CD14-positive monocyte (primary cell): ENCODE measurements at regions not wholly inside any gene's neighbourhood (a gene's known extent, or its start where the extent isn't known, plus 50 kb on each side); places are given as distances from the start of the nearest gene placed in this dataset.

ENCODE experiments used
- DNase-seq, 3 donors: peaks; one replicate each; pipeline ENCODE4 v3.0.0-alpha.2; 2011 to 2022
- H2AFZ ChIP-seq: 2 replicates; pipeline ENCODE4 v1.6.0; 2012; ENCODE audit warnings: mild to moderate bottlenecking, low read depth, low read length, inconsistent platforms; ENCODE audit not compliant: insufficient read depth, poor library complexity, severe bottlenecking
- H3K27ac ChIP-seq, 2 donors: 1 replicate in 1 of 2; 2 replicates in 1 of 2; pipeline ENCODE4 v1.5.1; 2012 to 2013; ENCODE audit warnings: low read length in 2 of 2, control low read depth in 1 of 2, inconsistent platforms in 1 of 2, low read depth in 1 of 2, mild to moderate bottlenecking in 1 of 2
- H3K27me3 ChIP-seq, 2 donors: one replicate each; pipeline versions ENCODE4 v1.6.0 to v1.6.1; 2011 to 2013; ENCODE audit warnings: low read length in 2 of 2; ENCODE audit not compliant: control insufficient read depth in 2 of 2, insufficient read depth in 2 of 2
- H3K36me3 ChIP-seq, 2 donors: replicated peaks in 1 of 2; 1 replicate in 1 of 2; 2 replicates in 1 of 2; pipeline versions ENCODE4 v1.5.1 to v1.6.1; 2012 to 2013; ENCODE audit warnings: low read length in 2 of 2, control low read depth in 1 of 2, inconsistent platforms in 1 of 2, mild to moderate bottlenecking in 1 of 2; ENCODE audit not compliant: insufficient read depth in 2 of 2, control insufficient read depth in 1 of 2
- H3K4me1 ChIP-seq, 2 donors: 1 replicate in 1 of 2; 2 replicates in 1 of 2; pipeline versions ENCODE4 v1.5.1 to v1.6.1; 2012 to 2013; ENCODE audit warnings: low read length in 2 of 2, control low read depth in 1 of 2, inconsistent platforms in 1 of 2, mild to moderate bottlenecking in 1 of 2, moderate library complexity in 1 of 2; ENCODE audit not compliant: insufficient read depth in 2 of 2, control insufficient read depth in 1 of 2
- H3K4me2 ChIP-seq: replicated peaks from 2 replicates; pipeline ENCODE3; 2012; ENCODE audit warnings: low read length, moderate library complexity, mild to moderate bottlenecking; ENCODE audit not compliant: poor library complexity, severe bottlenecking; ENCODE audit errors: extremely low read depth
- H3K4me3 ChIP-seq, 3 experiments: fragments of 200-600 bp in 1 of 3; sonication (generic) in 1 of 3; replicated peaks in 1 of 3; 1 replicate in 2 of 3; 2 replicates in 1 of 3; pipeline ENCODE4 v1.5.1; 2011 to 2013; ENCODE audit warnings: low read length in 3 of 3, mild to moderate bottlenecking in 3 of 3, control low read depth in 2 of 3, low read depth in 2 of 3, inconsistent platforms in 1 of 3, moderate library complexity in 1 of 3
- H3K79me2 ChIP-seq: 2 replicates; pipeline ENCODE4 v1.6.0; 2012; ENCODE audit warnings: mild to moderate bottlenecking, control low read depth, inconsistent platforms, low read length, moderate library complexity; ENCODE audit not compliant: insufficient read depth
- H3K9ac ChIP-seq: 2 replicates; pipeline ENCODE4 v1.6.0; 2017; ENCODE audit warnings: low read length, mild to moderate bottlenecking; ENCODE audit not compliant: insufficient read depth, poor library complexity, severe bottlenecking
- H3K9me3 ChIP-seq, 2 donors: replicated peaks in 1 of 2; 1 replicate in 1 of 2; 2 replicates in 1 of 2; pipeline versions ENCODE4 v1.5.1 to v1.6.1; 2012 to 2013; ENCODE audit warnings: low read length in 2 of 2, control low read depth in 1 of 2; ENCODE audit not compliant: control insufficient read depth in 1 of 2, insufficient read depth in 1 of 2
- H4K20me1 ChIP-seq: 2 replicates; pipeline ENCODE4 v1.6.0; 2012; ENCODE audit warnings: mild to moderate bottlenecking, low read length, control low read depth, moderate library complexity; ENCODE audit not compliant: insufficient read depth
- H3K27ac Mint-ChIP-seq, 7 donors: one replicate each; pipeline ENCODE4 v1.8.0; 2020; ENCODE audit warnings: mild to moderate bottlenecking in 7 of 7, mixed read lengths in 7 of 7, moderate library complexity in 6 of 7, inconsistent platforms in 2 of 7
- H3K27me3 Mint-ChIP-seq, 3 donors: one replicate each; pipeline ENCODE4 v1.8.0; 2021 to 2022; ENCODE audit warnings: low read depth in 3 of 3, mild to moderate bottlenecking in 3 of 3, mixed read lengths in 3 of 3, moderate library complexity in 3 of 3, inconsistent platforms in 1 of 3
- H3K36me3 Mint-ChIP-seq, 2 donors: one replicate each; pipeline ENCODE4 v1.8.0; 2020; ENCODE audit warnings: mixed read lengths in 2 of 2, inconsistent platforms in 1 of 2, mild to moderate bottlenecking in 1 of 2
- H3K4me1 Mint-ChIP-seq: one replicate; pipeline ENCODE4 v1.8.0; 2020; ENCODE audit warnings: mild to moderate bottlenecking, mixed read lengths
- H3K4me3 Mint-ChIP-seq, 2 donors: one replicate each; pipeline ENCODE4 v1.8.0; 2020; ENCODE audit warnings: mild to moderate bottlenecking in 2 of 2, mixed read lengths in 2 of 2, moderate library complexity in 1 of 2
- H3K9me3 Mint-ChIP-seq, 7 donors: one replicate each; pipeline ENCODE4 v1.8.0; 2020 to 2022; ENCODE audit warnings: mixed read lengths in 7 of 7, mild to moderate bottlenecking in 6 of 7, moderate library complexity in 6 of 7, inconsistent platforms in 2 of 7
- WGBS: methylation state at CpG from one replicate; pipeline ENCODE4 v1.1.5; 2013; ENCODE audit warnings: missing lambda C conversion rate; ENCODE audit not compliant: insufficient coverage; 5-methylcytosine and 5-hydroxymethylcytosine counted together
- intact Hi-C, 2 donors: fragments of 100-400 bp; cut with micrococcal nuclease; formaldehyde crosslinking; loops; one replicate each; pipeline versions ENCODE4 v1.15.0 to v1.15.1; 2023
- TF ChIP-seq, protein P1 (sequence below): fragments of 200-600 bp; IDR thresholded peaks from one replicate; pipeline ENCODE4 v1.8.0; 2022; ENCODE audit warnings: antibody characterized with exemption, mild to moderate bottlenecking

DNA sequence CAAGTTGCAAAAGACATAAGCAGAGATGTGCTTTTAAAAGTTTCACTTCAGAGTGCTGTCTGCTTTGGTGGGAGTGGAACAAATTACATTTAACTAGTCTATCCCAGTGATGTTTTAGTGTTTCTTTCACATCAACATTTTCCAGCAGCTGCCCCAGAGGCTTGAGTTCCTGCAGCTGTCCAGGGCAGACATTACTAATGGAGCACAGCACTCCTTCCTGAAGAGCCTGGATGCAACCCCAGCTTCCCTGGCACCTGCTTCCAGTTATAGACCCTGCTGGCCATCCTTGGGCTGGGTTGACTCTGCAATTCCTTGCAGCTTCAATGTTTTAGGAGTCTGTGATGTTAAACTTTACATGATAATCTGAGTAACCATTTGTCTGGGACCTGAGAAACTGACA is 61.4 kb upstream of the PIRT start:
- Mint-ChIP-seq H3K9me3 (peaks cover 0 to 9% (median 2%) of the 10 kb centered on the region in 7 donors), H3K4me3 (no peak overlapping the region), H3K36me3 (no peaks in the 10 kb centered on the region), H3K4me1 (no peaks in the 10 kb centered on the region), H3K27me3 (peaks cover 1 to 2% (median 2%) of the 10 kb centered on the region in 3 donors), H3K27ac (no peak overlapping the region)
- H2AFZ ChIP-seq, result no peak overlapping the region
- H3K27me3 ChIP-seq, result no peaks in the 10 kb centered on the region
- H3K4me3 ChIP-seq, result no peak overlapping the region
- H3K79me2 ChIP-seq, result no peaks in the 10 kb centered on the region
- no peak overlapping the region for H3K4me2 ChIP-seq
- intact Hi-C loops, result no loop called here
- H3K36me3 ChIP-seq, result no peaks in the 10 kb centered on the region
- H4K20me1 ChIP-seq, result no peaks in the 10 kb centered on the region
- H3K27ac ChIP-seq, result no peak overlapping the region
- H3K4me1 ChIP-seq, result no peaks in the 10 kb centered on the region
- no peak for DNase-seq
- H3K9me3 ChIP-seq, result no peaks in the 10 kb centered on the region
- TF ChIP-seq, protein P1, sequence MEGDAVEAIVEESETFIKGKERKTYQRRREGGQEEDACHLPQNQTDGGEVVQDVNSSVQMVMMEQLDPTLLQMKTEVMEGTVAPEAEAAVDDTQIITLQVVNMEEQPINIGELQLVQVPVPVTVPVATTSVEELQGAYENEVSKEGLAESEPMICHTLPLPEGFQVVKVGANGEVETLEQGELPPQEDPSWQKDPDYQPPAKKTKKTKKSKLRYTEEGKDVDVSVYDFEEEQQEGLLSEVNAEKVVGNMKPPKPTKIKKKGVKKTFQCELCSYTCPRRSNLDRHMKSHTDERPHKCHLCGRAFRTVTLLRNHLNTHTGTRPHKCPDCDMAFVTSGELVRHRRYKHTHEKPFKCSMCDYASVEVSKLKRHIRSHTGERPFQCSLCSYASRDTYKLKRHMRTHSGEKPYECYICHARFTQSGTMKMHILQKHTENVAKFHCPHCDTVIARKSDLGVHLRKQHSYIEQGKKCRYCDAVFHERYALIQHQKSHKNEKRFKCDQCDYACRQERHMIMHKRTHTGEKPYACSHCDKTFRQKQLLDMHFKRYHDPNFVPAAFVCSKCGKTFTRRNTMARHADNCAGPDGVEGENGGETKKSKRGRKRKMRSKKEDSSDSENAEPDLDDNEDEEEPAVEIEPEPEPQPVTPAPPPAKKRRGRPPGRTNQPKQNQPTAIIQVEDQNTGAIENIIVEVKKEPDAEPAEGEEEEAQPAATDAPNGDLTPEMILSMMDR, result no peak
- H3K9ac ChIP-seq, result no peak overlapping the region

DNA sequence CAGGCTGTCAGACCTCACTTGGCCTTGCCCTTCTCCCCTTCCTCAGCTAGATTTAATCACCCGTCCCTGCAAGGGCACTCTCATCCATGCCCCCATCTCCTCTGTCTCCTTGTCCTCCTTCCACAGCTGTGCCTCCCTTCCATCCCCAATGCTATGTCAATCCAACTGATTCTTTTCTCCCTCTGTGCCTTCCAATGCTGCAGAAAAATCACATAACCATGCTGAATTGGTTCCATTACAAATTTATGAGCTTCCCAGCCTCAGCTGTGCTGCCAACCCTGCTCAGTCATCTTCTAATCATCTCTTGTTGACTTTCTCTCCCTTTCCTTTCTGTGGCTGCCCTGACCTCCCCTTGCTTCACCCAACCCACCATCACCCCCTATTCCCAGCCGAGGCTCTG is 56.3 kb upstream of the PIRT start:
- no peak overlapping the region for H3K4me3 Mint-ChIP-seq
- no peaks in the 10 kb centered on the region for H3K4me1 Mint-ChIP-seq
- Histone ChIP-seq H4K20me1 (no peaks in the 10 kb centered on the region), H3K79me2 (no peaks in the 10 kb centered on the region), H2AFZ (no peak overlapping the region), H3K4me1 (no peaks in the 10 kb centered on the region), H3K4me3 (no peak overlapping the region), H3K27me3 (no peaks in the 10 kb centered on the region), H3K9me3 (no peaks in the 10 kb centered on the region), H3K9ac (no peak overlapping the region), H3K36me3 (no peaks in the 10 kb centered on the region), H3K4me2 (no peak overlapping the region), H3K27ac (no peak overlapping the region)
- no peaks in the 10 kb centered on the region for H3K36me3 Mint-ChIP-seq
- TF ChIP-seq, protein P1, result no peak
- H3K9me3 Mint-ChIP-seq, result peaks cover 0 to 9% (median 2%) of the 10 kb centered on the region in 7 donors
- H3K27me3 Mint-ChIP-seq, result peaks cover 0 to 2% (median 0%) of the 10 kb centered on the region in 3 donors
- no peak overlapping the region for H3K27ac Mint-ChIP-seq
- 100% methylated on average over 1 of the region's 2 CpGs for WGBS
- DNase-seq, result no peak
- intact Hi-C loops, result no loop called here
